ENCODE measurements at regions not wholly inside any gene's neighbourhood (a gene's known extent, or its start where the extent isn't known, plus 50 kb on each side); places are given as distances from the start of the nearest gene placed in this dataset.

DNA sequence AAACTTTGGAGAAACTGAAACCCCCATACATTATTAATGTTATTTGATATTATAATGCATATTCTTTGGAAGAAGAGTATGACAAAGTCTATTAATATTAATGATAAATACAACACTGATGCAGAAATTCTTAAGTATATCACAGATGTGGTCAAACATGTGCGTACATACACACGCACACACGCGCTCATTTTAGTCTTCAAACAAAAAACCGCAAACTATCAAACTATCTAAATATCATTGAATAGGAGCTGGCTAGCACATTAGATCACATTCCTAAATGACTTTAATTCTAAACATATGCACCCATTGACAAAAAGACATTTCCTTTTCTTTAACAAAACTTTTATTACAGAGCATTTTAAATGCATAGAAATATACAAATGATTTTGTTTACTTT is 872.7 kb downstream of the SLC16A7 start:
- Histone ChIP-seq H4K20me1 (ENCODE audit: low read depth, low read length) (no peaks in the 10 kb centered on the region), H3K4me2 (ENCODE audit: low read depth, low read length, poor library complexity, severe bottlenecking) (no peak overlapping the region), H3K9me3 (ENCODE audit: insufficient read depth, low read length) (no peaks in the 10 kb centered on the region), H3K27ac (ENCODE audit: low read depth, low read length) (no peak overlapping the region), H3K9me2 (replicated peaks; ENCODE audit: insufficient read depth, low read length) (no peaks in the 10 kb centered on the region), H3K9ac (ENCODE audit: low read length) (no peak overlapping the region), H3F3A (ENCODE audit: insufficient read depth) (no peaks in the 10 kb centered on the region), H3K27me3 (ENCODE audit: low read length) (no peaks in the 10 kb centered on the region), H3K36me3 (ENCODE audit: low read length) (no peaks in the 10 kb centered on the region), H2AFZ (ENCODE audit: low read depth, low read length, severe bottlenecking) (no peak overlapping the region), H3K79me2 (ENCODE audit: insufficient read depth, low read length) (no peaks in the 10 kb centered on the region), H3K4me3 (ENCODE audit: insufficient read depth, low read length, poor library complexity, severe bottlenecking) (no peak overlapping the region)
- TF ChIP-seq, protein P1, sequence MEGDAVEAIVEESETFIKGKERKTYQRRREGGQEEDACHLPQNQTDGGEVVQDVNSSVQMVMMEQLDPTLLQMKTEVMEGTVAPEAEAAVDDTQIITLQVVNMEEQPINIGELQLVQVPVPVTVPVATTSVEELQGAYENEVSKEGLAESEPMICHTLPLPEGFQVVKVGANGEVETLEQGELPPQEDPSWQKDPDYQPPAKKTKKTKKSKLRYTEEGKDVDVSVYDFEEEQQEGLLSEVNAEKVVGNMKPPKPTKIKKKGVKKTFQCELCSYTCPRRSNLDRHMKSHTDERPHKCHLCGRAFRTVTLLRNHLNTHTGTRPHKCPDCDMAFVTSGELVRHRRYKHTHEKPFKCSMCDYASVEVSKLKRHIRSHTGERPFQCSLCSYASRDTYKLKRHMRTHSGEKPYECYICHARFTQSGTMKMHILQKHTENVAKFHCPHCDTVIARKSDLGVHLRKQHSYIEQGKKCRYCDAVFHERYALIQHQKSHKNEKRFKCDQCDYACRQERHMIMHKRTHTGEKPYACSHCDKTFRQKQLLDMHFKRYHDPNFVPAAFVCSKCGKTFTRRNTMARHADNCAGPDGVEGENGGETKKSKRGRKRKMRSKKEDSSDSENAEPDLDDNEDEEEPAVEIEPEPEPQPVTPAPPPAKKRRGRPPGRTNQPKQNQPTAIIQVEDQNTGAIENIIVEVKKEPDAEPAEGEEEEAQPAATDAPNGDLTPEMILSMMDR (IDR thresholded peaks at IDR 0.05; ENCODE audit: insufficient read depth, low read length, poor library complexity, severe bottlenecking): no peak
- TF ChIP-seq EZH2phosphoT487 (conservative IDR thresholded peaks at IDR 0.05; ENCODE audit: low read length): no peak

DNA sequence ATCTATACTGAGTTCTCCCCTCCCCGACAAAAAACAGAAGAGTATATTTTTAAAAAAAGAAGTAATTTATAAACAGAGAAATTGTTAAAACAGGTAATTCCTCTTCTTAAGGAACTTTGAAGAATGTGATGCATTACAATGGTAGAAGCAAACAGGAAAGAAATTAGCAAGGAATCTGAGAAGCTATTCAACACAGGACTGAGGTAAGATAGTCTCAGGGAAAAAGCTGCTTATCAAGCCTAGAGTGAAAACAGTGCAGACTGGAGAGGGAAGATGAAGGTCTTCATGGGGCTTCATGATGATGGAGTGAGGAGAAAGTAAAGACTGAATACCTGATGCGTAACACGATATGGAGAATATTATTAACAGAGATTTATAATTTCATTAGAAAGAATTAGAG is 880.0 kb downstream of the SLC16A7 start:
- Histone ChIP-seq H3K4me2 (ENCODE audit: low read depth, low read length, poor library complexity, severe bottlenecking) (no peak overlapping the region), H3K9me2 (replicated peaks; ENCODE audit: insufficient read depth, low read length) (no peaks in the 10 kb centered on the region), H3K9me3 (ENCODE audit: insufficient read depth, low read length) (no peaks in the 10 kb centered on the region), H2AFZ (ENCODE audit: low read depth, low read length, severe bottlenecking) (no peak overlapping the region), H3K27ac (ENCODE audit: low read depth, low read length) (no peak overlapping the region), H4K20me1 (ENCODE audit: low read depth, low read length) (no peaks in the 10 kb centered on the region), H3F3A (ENCODE audit: insufficient read depth) (no peaks in the 10 kb centered on the region), H3K79me2 (ENCODE audit: insufficient read depth, low read length) (no peaks in the 10 kb centered on the region), H3K27me3 (ENCODE audit: low read length) (no peaks in the 10 kb centered on the region), H3K9ac (ENCODE audit: low read length) (no peak overlapping the region), H3K4me3 (ENCODE audit: insufficient read depth, low read length, poor library complexity, severe bottlenecking) (no peak overlapping the region), H3K36me3 (ENCODE audit: low read length) (no peaks in the 10 kb centered on the region)
- no peak for TF ChIP-seq EZH2phosphoT487 (conservative IDR thresholded peaks at IDR 0.05; ENCODE audit: low read length)
- TF ChIP-seq, protein P1 (IDR thresholded peaks at IDR 0.05; ENCODE audit: insufficient read depth, low read length, poor library complexity, severe bottlenecking): no peak

DNA sequence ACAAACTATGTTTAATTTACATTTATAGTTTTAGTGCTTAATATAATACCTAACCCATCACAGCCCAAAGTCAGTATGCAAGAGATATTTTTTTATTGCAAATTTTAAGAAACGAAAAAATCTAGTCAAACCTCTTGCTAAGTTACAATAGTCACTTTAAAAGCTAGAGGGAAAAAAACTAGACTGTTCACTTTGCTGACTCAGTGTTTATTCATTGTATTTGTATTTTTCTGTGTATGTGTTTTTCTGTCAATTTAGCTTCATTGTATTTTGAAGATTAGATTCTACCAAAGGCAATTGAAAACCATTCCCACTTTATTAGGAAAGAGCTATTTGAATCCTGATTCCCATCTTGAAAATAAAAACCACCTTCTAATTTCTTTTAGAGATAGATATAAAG is 891.5 kb downstream of the SLC16A7 start:
- Histone ChIP-seq H3K9me3 (ENCODE audit: insufficient read depth, low read length) (no peaks in the 10 kb centered on the region), H4K20me1 (ENCODE audit: low read depth, low read length) (no peaks in the 10 kb centered on the region), H3F3A (ENCODE audit: insufficient read depth) (no peaks in the 10 kb centered on the region), H3K27me3 (ENCODE audit: low read length) (no peaks in the 10 kb centered on the region), H3K9ac (ENCODE audit: low read length) (no peak overlapping the region), H2AFZ (ENCODE audit: low read depth, low read length, severe bottlenecking) (no peak overlapping the region), H3K4me3 (ENCODE audit: insufficient read depth, low read length, poor library complexity, severe bottlenecking) (no peak overlapping the region), H3K79me2 (ENCODE audit: insufficient read depth, low read length) (no peaks in the 10 kb centered on the region), H3K36me3 (ENCODE audit: low read length) (no peaks in the 10 kb centered on the region), H3K9me2 (replicated peaks; ENCODE audit: insufficient read depth, low read length) (no peaks in the 10 kb centered on the region), H3K27ac (ENCODE audit: low read depth, low read length) (no peak overlapping the region), H3K4me2 (ENCODE audit: low read depth, low read length, poor library complexity, severe bottlenecking) (no peak overlapping the region)
- no peak for TF ChIP-seq EZH2phosphoT487 (conservative IDR thresholded peaks at IDR 0.05; ENCODE audit: low read length)
- TF ChIP-seq, protein P1 (IDR thresholded peaks at IDR 0.05; ENCODE audit: insufficient read depth, low read length, poor library complexity, severe bottlenecking): no peak
